Activated gamma-delta T cell treated with Interleukin-2 at 50 U/mL for 16 hours (primary cell): ENCODE measurements at regions not wholly inside any gene's neighbourhood (a gene's known extent, or its start where the extent isn't known, plus 50 kb on each side); places are given as distances from the start of the nearest gene placed in this dataset.

Source experiments
- DNase-seq: peaks from one replicate; pipeline ENCODE4 v3.0.0-alpha.2; 2020

GRCh38 chr10:27451054-27451453 lies 53.0 kb upstream of the RAB18 start:
- DNase-seq: no peak

DNA sequence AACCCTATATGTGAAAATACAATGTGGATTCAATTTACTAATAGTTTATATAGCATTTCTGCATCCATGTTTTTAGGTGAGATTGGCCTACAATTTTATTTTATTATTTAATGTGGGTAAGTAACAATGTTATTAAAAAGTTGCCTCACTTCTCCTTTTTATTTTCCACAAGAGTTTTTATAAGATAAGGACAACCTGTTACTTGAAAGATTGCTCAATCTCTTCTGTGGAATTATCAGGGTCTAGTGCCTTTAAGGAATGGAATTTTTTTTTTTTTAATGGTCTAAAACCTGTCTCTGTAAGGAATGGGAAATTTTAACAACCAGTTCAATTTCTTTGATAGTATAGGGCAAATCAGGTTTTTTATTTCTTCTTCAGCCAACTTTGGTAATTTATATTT lies 53.9 kb upstream of the RAB18 start:
- no peak for DNase-seq

DNA sequence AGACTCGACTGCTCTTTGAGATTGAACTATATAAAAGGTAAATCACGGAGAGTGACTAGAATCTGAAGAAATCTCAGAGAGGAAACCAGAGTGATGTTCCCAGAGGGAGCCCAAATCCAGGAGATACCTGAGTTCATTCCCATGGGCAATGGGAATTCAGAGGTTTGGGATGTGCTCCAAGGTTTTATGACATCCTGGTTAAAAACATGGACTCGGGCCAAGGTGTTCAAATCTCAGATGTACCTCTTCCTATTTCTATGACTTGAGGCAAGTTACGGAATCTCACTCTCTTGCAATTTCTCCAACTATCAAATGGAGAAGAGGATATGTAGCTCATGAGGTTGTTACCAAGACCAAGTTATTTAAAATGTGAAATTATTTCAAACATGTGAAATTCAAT lies 54.5 kb upstream of the RAB18 start:
- no peak for DNase-seq

- DNase-seq: no peak
Observed at GRCh38 chr10:27448921-27449320, 55.2 kb upstream of the RAB18 start.

GRCh38 chr10:27447540-27447939 lies 56.6 kb upstream of the RAB18 start:
- no peak for DNase-seq

DNA sequence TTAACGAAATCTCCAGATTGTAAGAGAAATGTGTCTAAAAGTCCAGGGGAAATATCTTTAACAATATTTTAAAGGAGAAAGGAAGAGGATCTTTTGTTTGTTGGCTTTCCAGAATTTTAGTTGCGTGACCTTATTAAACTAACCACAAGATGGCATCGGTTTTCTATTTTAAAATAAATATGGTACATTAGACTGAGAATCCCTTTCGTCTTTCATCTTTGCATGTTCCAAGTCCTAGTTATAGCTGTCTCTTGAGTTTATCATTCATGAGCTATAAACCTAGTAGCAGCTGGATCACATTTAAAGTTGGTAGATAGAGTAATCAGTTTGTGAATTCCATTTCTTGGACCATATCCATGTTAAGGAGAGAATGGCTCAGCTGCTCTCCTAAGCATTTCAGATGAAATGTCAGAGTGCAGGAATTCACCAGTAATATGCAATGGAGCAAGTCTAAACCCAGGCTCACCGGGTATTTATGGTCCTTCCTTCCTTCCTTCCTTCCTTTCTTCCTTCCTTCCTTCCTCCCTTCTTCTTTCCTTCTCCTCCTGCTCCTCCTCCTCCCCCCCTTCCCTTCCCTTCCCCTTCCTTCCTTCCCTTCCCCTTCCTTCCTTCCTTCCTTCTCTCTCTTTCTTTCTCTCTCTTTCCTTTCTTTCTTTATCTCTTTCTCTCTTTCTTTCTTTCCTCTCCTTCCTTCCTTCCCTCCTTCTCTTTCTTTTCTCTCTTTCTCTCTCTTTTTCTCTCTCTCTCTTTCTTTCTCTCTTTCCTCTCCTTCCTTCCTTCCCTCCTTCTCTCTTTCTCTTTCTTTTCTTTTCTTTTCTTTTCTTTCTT lies 57.8 kb upstream of the RAB18 start:
- DNase-seq: no peak

GRCh38 chr10:27445070-27445469 lies 59.0 kb upstream of the RAB18 start:
- no peak for DNase-seq

DNA sequence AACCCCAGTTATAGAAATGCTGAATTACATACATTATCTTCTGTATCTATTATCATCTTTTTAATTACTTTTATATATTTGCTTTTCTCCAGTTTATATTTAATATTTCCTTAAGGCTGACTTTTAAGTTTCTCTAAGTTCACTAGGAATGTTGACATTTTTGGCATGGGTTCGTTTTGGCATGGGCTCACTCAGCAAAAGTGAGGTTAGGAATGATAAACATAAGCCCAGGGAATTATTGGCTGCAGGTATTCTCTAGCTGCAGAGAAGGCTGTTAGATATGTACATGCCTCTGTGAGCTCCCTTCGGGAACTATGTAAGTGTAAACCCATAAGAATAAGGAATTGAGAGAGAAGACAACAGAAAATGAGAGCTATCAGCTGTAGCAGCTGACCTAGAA lies 63.6 kb upstream of the RAB18 start:
- no peak for DNase-seq

- no peak for DNase-seq
Observed at GRCh38 chr10:27440021-27440420, 64.1 kb upstream of the RAB18 start.

DNA sequence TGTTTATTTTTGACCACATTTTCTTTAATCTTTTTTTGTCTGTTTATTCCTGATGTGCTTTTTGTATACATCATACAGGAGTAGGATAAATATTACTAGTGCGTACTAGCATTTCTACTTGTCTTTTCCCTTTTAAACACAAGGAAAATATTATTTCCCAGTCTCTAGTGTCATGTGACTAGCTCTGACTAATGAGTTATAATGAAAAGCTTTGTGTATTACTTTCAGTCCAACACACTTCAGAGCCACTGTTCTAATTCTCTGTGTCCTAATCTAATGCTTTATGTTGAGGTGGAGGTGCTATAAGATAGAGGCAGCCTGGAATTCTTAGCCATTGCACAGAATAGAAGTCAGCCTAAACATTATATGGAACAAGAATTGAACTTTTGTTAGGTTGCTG lies 65.0 kb upstream of the RAB18 start:
- DNase-seq: no peak

- DNase-seq: no peak
Observed at GRCh38 chr10:27437775-27438174, 66.3 kb upstream of the RAB18 start.

GRCh38 chr10:27436710-27437109 lies 67.4 kb upstream of the RAB18 start:
- no peak for DNase-seq

GRCh38 chr10:27433976-27434375 lies 70.1 kb upstream of the RAB18 start:
- no peak for DNase-seq

GRCh38 chr10:27426948-27427467 lies 77.1 kb upstream of the RAB18 start:
- DNase-seq: no peak

DNA sequence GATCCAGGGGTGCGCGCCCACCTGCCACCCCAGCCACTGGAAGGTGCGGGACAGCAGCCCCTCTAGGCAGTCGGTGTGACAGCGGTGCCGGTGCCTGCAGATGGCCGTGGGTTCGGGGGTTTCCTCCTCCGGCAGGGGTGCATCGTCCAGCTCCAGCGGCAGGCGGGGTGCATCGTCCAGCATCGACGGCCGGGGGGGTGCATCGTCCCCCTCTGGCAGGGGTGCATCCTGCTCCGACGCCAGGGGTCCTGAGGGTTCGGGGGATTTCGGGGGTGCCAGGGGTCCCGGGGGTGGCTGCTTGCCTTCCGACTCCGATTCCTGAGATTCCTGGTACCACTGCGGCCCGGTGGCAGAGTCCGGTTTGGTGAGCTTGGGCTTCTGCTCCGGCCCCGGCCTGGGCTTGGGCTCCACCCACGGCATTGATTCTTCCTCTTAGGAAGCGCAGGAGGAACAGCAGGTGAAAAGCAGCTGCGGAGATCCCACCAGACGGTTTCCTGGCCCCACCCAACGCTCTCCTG lies 90.2 kb upstream of the RAB18 start:
- DNase-seq: no peak

DNA sequence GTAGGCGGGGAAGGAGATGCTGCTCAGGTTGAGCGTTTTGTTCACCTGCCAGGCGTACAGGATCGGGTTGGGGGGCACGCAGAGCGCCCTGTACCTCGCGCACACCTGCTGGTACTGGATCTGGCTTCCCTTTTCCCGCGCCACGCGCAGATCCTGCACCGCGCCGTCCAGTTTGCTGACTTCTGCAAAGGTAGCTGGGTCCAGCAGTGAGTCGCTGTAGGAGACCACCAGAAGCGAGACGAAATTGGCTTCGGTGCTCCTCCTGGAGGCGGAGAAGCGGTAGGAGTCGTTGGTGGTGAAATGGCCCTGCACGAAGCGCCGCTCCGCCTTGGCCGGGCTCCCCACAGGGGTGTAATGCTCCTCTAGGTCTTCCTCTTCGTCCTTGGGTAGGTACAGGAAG lies 90.7 kb upstream of the RAB18 start:
- DNase-seq: no peak

GRCh38 chr10:27410153-27410552 lies 94.0 kb upstream of the RAB18 start:
- no peak for DNase-seq

DNA sequence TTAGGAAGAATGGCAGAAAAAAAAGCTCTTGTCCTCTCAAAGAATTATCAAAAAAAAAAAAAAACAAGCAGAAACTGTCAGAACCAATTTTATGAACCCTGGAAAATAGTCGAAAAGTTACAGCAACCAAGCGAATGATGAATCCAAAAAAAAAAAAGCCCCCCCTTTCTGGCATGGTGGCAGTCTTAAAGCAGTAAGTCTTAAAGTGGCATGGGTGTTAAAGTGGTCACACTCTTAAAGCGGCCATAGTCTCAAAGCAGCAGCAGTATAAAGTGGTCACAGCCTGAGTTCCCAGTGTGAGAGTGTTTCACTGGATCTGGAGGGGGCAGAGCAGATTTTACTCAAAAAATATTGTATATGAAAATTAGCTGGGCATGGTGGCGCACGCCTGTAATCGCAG lies 96.8 kb upstream of the RAB18 start:
- DNase-seq: no peak

GRCh38 chr10:27399871-27400270 lies 104.2 kb upstream of the RAB18 start:
- no peak for DNase-seq

DNA sequence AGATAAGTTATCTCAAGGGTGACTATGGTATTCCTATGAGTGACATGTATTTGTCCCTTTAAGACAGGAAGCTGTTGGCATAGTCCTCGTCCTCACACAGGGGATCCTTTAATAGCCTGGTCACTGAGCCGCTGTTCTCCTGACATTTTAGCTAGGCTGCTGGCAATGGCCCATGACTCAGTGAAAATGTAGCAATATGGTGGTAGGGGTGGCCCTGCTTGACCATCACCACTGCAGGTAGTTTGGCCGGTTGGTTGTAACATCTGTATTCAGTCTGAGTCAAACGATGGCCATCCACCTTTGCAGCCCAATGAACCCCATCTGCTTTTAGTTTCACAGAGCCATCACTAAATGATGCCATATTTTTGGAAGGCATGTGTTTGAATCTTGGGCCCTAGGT lies 110.1 kb upstream of the RAB18 start:
- no peak for DNase-seq

DNA sequence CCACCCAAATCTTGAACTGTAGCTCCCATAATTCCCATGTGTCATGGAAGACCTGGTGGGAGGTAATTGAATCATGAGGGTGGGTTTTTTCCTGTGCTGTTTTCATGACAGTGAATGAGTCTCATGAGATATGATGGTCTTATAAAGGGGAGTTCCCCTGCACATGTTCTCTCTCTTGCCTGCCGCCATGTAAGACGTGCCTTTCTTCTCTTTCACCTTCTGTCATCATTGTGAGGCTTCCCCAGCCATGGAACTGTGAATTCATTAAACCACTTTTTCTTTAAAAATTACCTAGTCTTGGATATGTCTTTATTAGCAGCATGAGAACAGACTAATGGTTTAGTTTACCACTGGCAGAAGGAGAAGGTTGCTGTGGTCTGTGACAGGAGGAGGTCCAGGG lies 111.5 kb upstream of the RAB18 start:
- no peak for DNase-seq

- no peak for DNase-seq
Observed at GRCh38 chr10:27391916-27392315, 112.2 kb upstream of the RAB18 start.

DNA sequence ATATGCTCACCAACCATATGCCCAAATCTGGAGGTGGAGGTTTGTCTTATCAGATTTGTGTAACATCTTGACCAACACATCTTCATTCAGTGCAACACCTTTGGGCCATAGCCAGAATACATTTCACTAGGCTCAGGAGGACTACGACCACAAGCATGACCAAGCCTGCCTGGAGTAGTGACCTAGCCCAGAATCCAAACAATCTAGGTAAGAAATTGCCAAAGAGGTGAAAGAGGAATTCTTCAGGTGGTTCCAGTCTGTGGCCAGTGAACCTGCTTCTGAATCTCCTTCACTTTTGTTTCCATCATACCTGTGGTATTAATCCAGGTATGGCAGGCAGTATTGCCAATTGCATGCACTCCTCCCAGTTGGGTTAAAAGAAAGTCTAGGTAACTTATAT lies 112.8 kb upstream of the RAB18 start:
- no peak for DNase-seq

DNA sequence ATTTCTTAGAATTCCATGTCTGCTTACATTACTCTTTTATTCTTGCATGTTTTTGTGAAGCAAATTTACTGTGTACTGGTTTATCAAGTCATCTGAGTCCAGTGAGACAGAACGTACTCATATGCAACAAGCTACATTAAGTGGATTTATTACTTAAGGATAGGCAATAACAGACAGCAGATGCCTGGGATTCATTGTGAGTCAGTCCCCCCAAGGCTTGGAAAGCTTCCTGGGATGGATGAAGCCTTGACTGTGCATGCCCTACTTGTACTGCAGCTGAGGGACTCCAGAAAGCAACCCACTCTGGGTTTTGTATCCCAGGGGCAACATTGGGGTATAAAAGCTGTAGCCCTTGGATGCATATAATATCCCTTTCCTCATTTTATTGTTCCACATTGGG lies 113.4 kb upstream of the RAB18 start:
- DNase-seq: no peak
